ENCODE measurements at regions not wholly inside any gene's neighbourhood (a gene's known extent, or its start where the extent isn't known, plus 50 kb on each side); places are given as distances from the start of the nearest gene placed in this dataset.

DNA sequence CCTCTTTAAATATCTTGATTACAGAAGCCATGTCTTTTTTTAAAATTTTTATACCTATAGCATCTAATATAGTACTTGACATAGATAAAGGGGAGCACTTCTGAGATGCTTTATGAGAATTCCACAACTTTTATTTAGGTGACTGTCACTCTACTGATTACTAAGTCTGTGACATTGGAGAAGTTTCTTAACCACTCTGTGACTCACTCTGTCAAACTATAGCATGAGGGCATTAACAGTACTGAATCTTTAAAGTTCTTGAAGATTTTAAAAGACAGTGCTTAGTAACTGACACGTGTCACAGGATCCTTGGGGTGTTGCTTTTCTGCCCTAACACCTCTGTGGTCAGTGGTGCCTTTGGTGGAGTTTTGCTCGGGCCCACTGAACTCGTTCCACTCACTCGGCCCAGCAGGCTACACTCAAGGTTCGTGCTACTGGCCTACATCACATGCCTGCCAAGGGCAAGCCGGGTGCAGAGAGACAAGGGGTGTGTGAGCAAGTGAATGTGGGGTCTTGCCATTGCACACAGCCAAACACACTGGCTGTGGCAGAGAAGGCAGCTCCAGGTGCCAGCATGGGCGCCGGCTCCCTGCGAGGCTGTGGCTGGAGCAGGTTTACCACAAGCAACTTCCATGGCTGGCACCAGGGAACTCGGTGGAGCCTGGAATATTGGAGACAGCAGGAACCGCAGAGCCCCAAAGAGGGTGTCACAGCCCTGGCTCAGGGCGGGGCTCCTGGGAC lies 734.0 kb upstream of the CDH7 start:
- H4K20me1 ChIP-seq (ENCODE audit: insufficient read depth, low read length), result no peaks in the 10 kb centered on the region
- H3K4me1 ChIP-seq (ENCODE audit: insufficient read depth, low read length), result no peaks in the 10 kb centered on the region
- ATAC-seq (no peak), FAIRE-seq (no peak), DNase-seq (ENCODE audit: low spot score) (no peak)
- H3K27ac ChIP-seq (ENCODE audit: extremely low read length, insufficient read depth, low read length), result no peak overlapping the region
- no peaks in the 10 kb centered on the region for H3K79me2 ChIP-seq (ENCODE audit: insufficient read depth, low read length)
- H3K4me2 ChIP-seq (ENCODE audit: low read depth, low read length), result no peak overlapping the region
- in situ Hi-C loops (cut with HindIII; ENCODE audit: extremely low pct_ligation_motif_present, low pct_unique_long_range_greater_than_20kb) (no loop called here), intact Hi-C loops (cut with micrococcal nuclease; ENCODE audit: unreplicated experiment) (no loop called here)
- no TSS peak for BruUV-seq (replicated peaks)
- H2AFZ ChIP-seq (ENCODE audit: low read length), result no peak overlapping the region
- H3K9me3 ChIP-seq (ENCODE audit: low read length), result no peaks in the 10 kb centered on the region
- no peak overlapping the region for H3K9ac ChIP-seq (ENCODE audit: insufficient read depth, low read depth, low read length)
- ChIA-PET CTCF (ENCODE audit: low intra/inter-chr PET ratio, low total read pairs) (no interaction called here), POLR2A (no interaction called here)
- no peaks in the 10 kb centered on the region for H3K36me3 ChIP-seq (replicated peaks in 1 of 2; ENCODE audit: control insufficient read depth in 1 of 2, insufficient read depth in 2 of 2, low read length in 2 of 2)
- H3K4me3 ChIP-seq (replicated peaks in 1 of 3; ENCODE audit: insufficient read depth in 1 of 3, low read depth in 2 of 3, low read length in 3 of 3), result no peak overlapping the region
- no peak for TF ChIP-seq ZNF296 (CRISPR knock-in tag; conservative IDR thresholded peaks at IDR 0.05)
- TF ChIP-seq ZNF20 (CRISPR knock-in tag; IDR thresholded peaks at IDR 0.05), result no peak
- no peak for TF ChIP-seq CENPX (CRISPR knock-in tag; IDR thresholded peaks at IDR 0.05)
- TF ChIP-seq CEBPB (IDR thresholded peaks at IDR 0.05; ENCODE audit: borderline replicate concordance, low read depth, low read length), result no peak
- TF ChIP-seq SRSF1 (optimal IDR thresholded peaks at IDR 0.05; ENCODE audit: low read depth, low read length), result no peak
- no peak for TF ChIP-seq FOXA1 (IDR thresholded peaks at IDR 0.05)
- TF ChIP-seq FOXA1 (CRISPR knock-in tag; IDR thresholded peaks at IDR 0.05), result no peak
- no peak for TF ChIP-seq ZNF841 (CRISPR knock-in tag; IDR thresholded peaks at IDR 0.05; ENCODE audit: borderline replicate concordance)
- no peak for TF ChIP-seq ZNF235 (CRISPR knock-in tag; IDR thresholded peaks at IDR 0.05; ENCODE audit: borderline replicate concordance)
- TF ChIP-seq AGO2 (optimal IDR thresholded peaks at IDR 0.05; ENCODE audit: low read depth, low read length), result no peak
- TF ChIP-seq ZNF354B (CRISPR knock-in tag; IDR thresholded peaks at IDR 0.05), result no peak
- TF ChIP-seq NR2F2 (IDR thresholded peaks at IDR 0.05; ENCODE audit: borderline replicate concordance, low read depth), result no peak
- TF ChIP-seq RFXANK (CRISPR knock-in tag; IDR thresholded peaks at IDR 0.05), result no peak
- H3K27me3 ChIP-seq (ENCODE audit: control insufficient read depth in 1 of 2, insufficient read depth in 2 of 2, low read length in 2 of 2), result no peaks in the 10 kb centered on the region
- 23% methylated on average over 4 of the region's 12 CpGs for WGBS (ENCODE audit: low lambda C conversion rate)
